HEK293T (cell line): ENCODE measurements at regions not wholly inside any gene's neighbourhood (a gene's known extent, or its start where the extent isn't known, plus 50 kb on each side); places are given as distances from the start of the nearest gene placed in this dataset.

Source experiments
- ARNT ChIP-seq: fragments of 450-650 bp; IDR thresholded peaks from 2 replicates; pipeline ENCODE4 v1.6.1; 2017; ENCODE audit warnings: mild to moderate bottlenecking
- BHLHE40 ChIP-seq: fragments of 450-650 bp; IDR thresholded peaks from 2 replicates; pipeline ENCODE4 v1.6.1; 2016; ENCODE audit warnings: mild to moderate bottlenecking, moderate library complexity, borderline replicate concordance
- CTBP1 ChIP-seq: fragments of 450-650 bp; IDR thresholded peaks from 2 replicates; pipeline ENCODE4 v1.6.1; 2016; ENCODE audit warnings: borderline replicate concordance
- FOXA1 ChIP-seq: fragments of 450-650 bp; IDR thresholded peaks from 2 replicates; pipeline ENCODE4 v1.6.1; 2016; ENCODE audit warnings: mild to moderate bottlenecking
- FOXK2 ChIP-seq: fragments of 450-650 bp; IDR thresholded peaks from 2 replicates; pipeline ENCODE4 v1.6.1; 2016; ENCODE audit warnings: mild to moderate bottlenecking
- FOXM1 ChIP-seq: fragments of 450-650 bp; IDR thresholded peaks from 2 replicates; pipeline ENCODE4 v1.6.1; 2017; ENCODE audit warnings: mild to moderate bottlenecking, borderline replicate concordance
- HDGF ChIP-seq: fragments of 450-650 bp; IDR thresholded peaks from 2 replicates; pipeline ENCODE4 v1.6.1; 2017; ENCODE audit warnings: antibody characterized with exemption, borderline replicate concordance
- L3MBTL2 ChIP-seq: fragments of 450-650 bp; conservative IDR thresholded peaks from 2 replicates; pipeline ENCODE4 v1.6.1; 2016; ENCODE audit warnings: mild to moderate bottlenecking
- LEF1 ChIP-seq: fragments of 450-650 bp; IDR thresholded peaks from 2 replicates; pipeline ENCODE4 v1.6.1; 2017; ENCODE audit warnings: mild to moderate bottlenecking, borderline replicate concordance
- PKNOX1 ChIP-seq: fragments of 450-650 bp; IDR thresholded peaks from 2 replicates; pipeline ENCODE4 v1.6.1; 2016
- SP1 ChIP-seq: fragments of 450-650 bp; IDR thresholded peaks from 2 replicates; pipeline ENCODE4 v1.6.1; 2017
- SUZ12 ChIP-seq: fragments of 450-650 bp; IDR thresholded peaks from 2 replicates; pipeline ENCODE4 v1.6.1; 2016; ENCODE audit warnings: mild to moderate bottlenecking

DNA sequence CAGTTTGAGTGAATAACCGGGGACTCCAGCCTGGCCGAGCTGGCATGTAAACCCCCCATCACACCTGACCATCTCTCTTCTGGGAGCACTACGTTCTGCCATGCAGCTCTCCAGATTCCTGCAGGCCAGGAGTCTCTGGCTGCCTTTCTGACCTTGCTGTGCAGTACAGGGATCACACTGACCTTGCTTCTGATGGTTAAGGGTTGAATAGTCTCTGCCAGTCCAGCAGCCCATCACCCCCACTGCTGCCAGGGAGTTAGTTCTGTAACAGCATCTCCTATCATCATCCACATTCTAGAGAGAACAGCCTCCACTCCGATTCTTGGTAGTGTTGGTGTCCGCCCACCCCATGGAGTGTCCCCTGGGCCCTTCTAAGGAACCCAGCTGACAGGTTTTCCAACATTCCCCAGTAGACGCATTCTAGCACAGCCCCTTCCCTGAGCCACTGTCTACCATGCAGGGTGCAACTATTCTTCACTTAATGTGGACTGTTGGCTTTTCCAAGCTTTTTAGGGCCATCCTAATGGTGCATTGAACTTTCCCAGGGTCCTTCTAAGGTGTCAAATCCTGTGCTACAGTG, 109.8 kb downstream of the RIPK4 start:
- TF ChIP-seq SUZ12 (no peak), BHLHE40 (no peak), HDGF (no peak), FOXK2 (no peak), FOXM1 (no peak), ARNT (no peak), PKNOX1 (no peak), SP1 (no peak), FOXA1 (no peak), CTBP1 (no peak), L3MBTL2 (no peak), LEF1 (no peak)
